Mesendoderm (in vitro differentiated cells): ENCODE measurements at regions not wholly inside any gene's neighbourhood (a gene's known extent, or its start where the extent isn't known, plus 50 kb on each side); places are given as distances from the start of the nearest gene placed in this dataset.

ENCODE experiments used
- DNase-seq: peaks from one replicate; pipeline ENCODE4 v3.0.0; 2013
- H2AK5ac ChIP-seq: 2 replicates; pipeline ENCODE4 v1.6.1; 2013; ENCODE audit warnings: low read length, inconsistent platforms
- H2BK120ac ChIP-seq: 2 replicates; pipeline ENCODE4 v1.6.1; 2013; ENCODE audit warnings: low read depth, mild to moderate bottlenecking, low read length, moderate library complexity, mixed read lengths
- H2BK15ac ChIP-seq: replicated peaks from 2 replicates; pipeline ENCODE4 v1.6.1; 2013; ENCODE audit warnings: low read depth, mild to moderate bottlenecking, moderate library complexity
- H2BK5ac ChIP-seq: 2 replicates; pipeline ENCODE4 v1.6.1; 2013; ENCODE audit warnings: low read length, inconsistent platforms
- H3K18ac ChIP-seq: 2 replicates; pipeline ENCODE4 v1.6.1; 2013; ENCODE audit warnings: mild to moderate bottlenecking, low read length, mixed read lengths
- H3K23ac ChIP-seq: one replicate; pipeline ENCODE4 v1.6.1; 2013; ENCODE audit warnings: low read length
- H3K27ac ChIP-seq: 2 replicates; pipeline ENCODE4 v1.5.1; 2013; ENCODE audit warnings: low read depth, mild to moderate bottlenecking, inconsistent platforms, low read length, moderate library complexity
- H3K27me3 ChIP-seq: 2 replicates; pipeline ENCODE4 v1.6.1; 2013; ENCODE audit warnings: low read length, control low read depth, mild to moderate bottlenecking, inconsistent platforms; ENCODE audit not compliant: insufficient read depth, poor library complexity
- H3K36me3 ChIP-seq: 2 replicates; pipeline ENCODE4 v1.6.1; 2013; ENCODE audit warnings: low read length, inconsistent platforms; ENCODE audit not compliant: control insufficient read depth, insufficient read depth
- H3K4ac ChIP-seq: one replicate; pipeline ENCODE4 v1.6.1; 2013; ENCODE audit warnings: low read depth, mild to moderate bottlenecking, low read length, moderate library complexity
- H3K4me1 ChIP-seq: 2 replicates; pipeline ENCODE4 v1.6.1; 2013; ENCODE audit warnings: low read depth, low read length, inconsistent platforms; ENCODE audit not compliant: control insufficient read depth
- H3K4me2 ChIP-seq: 2 replicates; pipeline ENCODE4 v1.6.1; 2013; ENCODE audit warnings: low read length
- H3K4me3 ChIP-seq: 2 replicates; pipeline ENCODE4 v1.5.1; 2013; ENCODE audit warnings: mild to moderate bottlenecking, low read length
- H3K56ac ChIP-seq: one replicate; pipeline ENCODE4 v1.6.1; 2013; ENCODE audit warnings: low read length
- H3K79me1 ChIP-seq: 2 replicates; pipeline ENCODE4 v1.6.1; 2013; ENCODE audit warnings: low read length, inconsistent platforms
- H3K79me2 ChIP-seq: 2 replicates; pipeline ENCODE4 v1.6.1; 2013; ENCODE audit warnings: mild to moderate bottlenecking, low read length; ENCODE audit not compliant: control insufficient read depth, insufficient read depth
- H3K9ac ChIP-seq: 2 replicates; pipeline ENCODE4 v1.6.1; 2013; ENCODE audit warnings: low read length, inconsistent platforms
- H4K5ac ChIP-seq: one replicate; pipeline ENCODE4 v1.6.1; 2013; ENCODE audit warnings: low read length
- H4K8ac ChIP-seq: one replicate; pipeline ENCODE4 v1.6.1; 2013; ENCODE audit warnings: low read depth, mild to moderate bottlenecking, control low read depth, low read length, moderate library complexity
- WGBS: extraction: QIAGEN DNeasy Blood & Tissue Kit; methylation state at CpG from one replicate; pipeline ENCODE4 v1.1.7; 2013; ENCODE audit warnings: low lambda C conversion rate, missing lambda C conversion rate; ENCODE audit not compliant: insufficient coverage; ENCODE audit errors: extremely low coverage; 5-methylcytosine and 5-hydroxymethylcytosine counted together

DNA sequence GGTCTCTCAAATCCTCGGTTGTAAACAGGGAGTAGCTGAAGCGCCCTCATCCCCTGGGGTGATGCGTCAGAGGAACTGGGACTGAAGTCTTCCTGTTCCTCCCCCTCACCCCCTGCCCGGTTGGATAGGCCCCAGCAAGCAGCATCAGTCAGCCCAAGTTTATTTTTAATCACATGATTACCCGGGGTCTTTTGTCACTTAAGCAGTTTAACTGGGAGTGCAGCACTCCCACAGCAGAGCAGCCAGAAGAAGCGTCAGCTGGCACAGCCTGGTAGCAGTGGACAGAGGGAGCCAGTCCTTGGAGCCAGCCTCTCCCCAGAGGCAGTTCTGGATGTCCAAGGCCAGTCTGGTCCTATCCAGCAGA, 342.1 kb downstream of the CTTN start:
- Histone ChIP-seq H4K8ac (no peak overlapping the region), H3K79me2 (no peaks in the 10 kb centered on the region), H3K27me3 (no peaks in the 10 kb centered on the region), H2BK5ac (no peak overlapping the region), H3K56ac (no peak overlapping the region), H4K5ac (no peak overlapping the region), H3K36me3 (no peaks in the 10 kb centered on the region), H2AK5ac (no peak overlapping the region), H3K18ac (no peak overlapping the region), H2BK15ac (no peak overlapping the region), H3K79me1 (no peaks in the 10 kb centered on the region), H2BK120ac (no peak overlapping the region), H3K4ac (no peak overlapping the region), H3K4me1 (peaks cover 13% of the 10 kb centered on the region), H3K4me2 (no peak overlapping the region), H3K27ac (no peak overlapping the region), H3K9ac (no peak overlapping the region), H3K4me3 (no peak overlapping the region), H3K23ac (no peak overlapping the region)
- no peak for DNase-seq
- no CpG with 5 or more reads among the region's 6 CpGs for WGBS

GRCh38 chr11:70741085-70741484, 342.8 kb downstream of the CTTN start:
- no peak overlapping the region for H3K27ac ChIP-seq
- H3K4me3 ChIP-seq = no peak overlapping the region
- H4K8ac ChIP-seq = no peak overlapping the region
- peaks cover 13% of the 10 kb centered on the region for H3K4me1 ChIP-seq
- no peaks in the 10 kb centered on the region for H3K79me2 ChIP-seq
- no peak overlapping the region for H3K9ac ChIP-seq
- H3K56ac ChIP-seq = no peak overlapping the region
- no peak overlapping the region for H2BK15ac ChIP-seq
- H3K4ac ChIP-seq = no peak overlapping the region
- H2BK120ac ChIP-seq = no peak overlapping the region
- no peaks in the 10 kb centered on the region for H3K36me3 ChIP-seq
- H3K27me3 ChIP-seq = no peaks in the 10 kb centered on the region
- no peak overlapping the region for H3K4me2 ChIP-seq
- H2AK5ac ChIP-seq = peak overlapping the region; percentile 38
- no peak overlapping the region for H3K23ac ChIP-seq
- H3K79me1 ChIP-seq = no peaks in the 10 kb centered on the region
- H4K5ac ChIP-seq = no peak overlapping the region
- no peak overlapping the region for H3K18ac ChIP-seq
- no peak overlapping the region for H2BK5ac ChIP-seq
- DNase-seq = no peak
- no CpG with 5 or more reads among the region's 3 CpGs for WGBS

- Histone ChIP-seq H3K4ac (no peak overlapping the region), H3K18ac (no peak overlapping the region), H3K79me2 (no peaks in the 10 kb centered on the region), H3K4me3 (no peak overlapping the region), H3K4me1 (peaks cover 13% of the 10 kb centered on the region), H3K36me3 (no peaks in the 10 kb centered on the region), H3K27me3 (no peaks in the 10 kb centered on the region), H2BK15ac (no peak overlapping the region), H2AK5ac (no peak overlapping the region), H3K23ac (no peak overlapping the region), H4K8ac (no peak overlapping the region), H2BK5ac (no peak overlapping the region), H3K79me1 (no peaks in the 10 kb centered on the region), H3K27ac (no peak overlapping the region), H4K5ac (no peak overlapping the region), H3K9ac (no peak overlapping the region), H3K56ac (no peak overlapping the region), H3K4me2 (no peak overlapping the region), H2BK120ac (no peak overlapping the region)
- WGBS = no CpG with 5 or more reads among the region's 27 CpGs
- peak; percentile 95 for DNase-seq
Measured at GRCh38 chr11:70742553-70743291, 344.4 kb downstream of the CTTN start.

DNA sequence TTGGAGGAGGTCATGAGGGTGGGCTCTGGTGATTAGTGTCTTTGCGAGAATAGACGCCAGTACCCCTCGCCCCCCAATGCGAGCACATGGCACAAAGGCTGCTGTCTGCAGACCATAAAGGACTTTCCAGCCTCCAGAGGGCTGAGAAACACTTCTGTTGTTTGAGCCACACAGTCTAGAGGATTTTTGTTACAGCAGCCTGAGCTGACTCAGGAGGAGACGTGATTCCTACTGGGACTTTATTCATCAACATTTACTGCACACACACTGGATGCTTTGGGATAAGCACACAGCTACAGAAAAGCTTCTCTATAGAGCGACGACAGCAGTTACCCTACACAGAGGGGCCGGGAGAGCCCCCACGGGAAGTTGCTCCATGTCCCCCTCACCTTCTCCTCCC, 345.0 kb downstream of the CTTN start:
- no peak overlapping the region for H2BK15ac ChIP-seq

GRCh38 chr11:70743941-70744351, 345.6 kb downstream of the CTTN start:
- no peak overlapping the region for H3K56ac ChIP-seq
- H3K23ac ChIP-seq = no peak overlapping the region
- no peak for DNase-seq
- no peaks in the 10 kb centered on the region for H3K36me3 ChIP-seq
- no peak overlapping the region for H4K8ac ChIP-seq
- no peak overlapping the region for H3K4me2 ChIP-seq
- H2BK15ac ChIP-seq = no peak overlapping the region
- no CpG with 5 or more reads among the region's 9 CpGs for WGBS
- H3K27me3 ChIP-seq = no peaks in the 10 kb centered on the region
- no peak overlapping the region for H4K5ac ChIP-seq
- H2BK120ac ChIP-seq = no peak overlapping the region
- no peaks in the 10 kb centered on the region for H3K79me1 ChIP-seq
- H2BK5ac ChIP-seq = no peak overlapping the region
- H3K4me1 ChIP-seq = peaks cover 13% of the 10 kb centered on the region
- H3K79me2 ChIP-seq = no peaks in the 10 kb centered on the region
- H3K4ac ChIP-seq = no peak overlapping the region
- no peak overlapping the region for H3K4me3 ChIP-seq
- no peak overlapping the region for H3K9ac ChIP-seq
- no peak overlapping the region for H3K18ac ChIP-seq
- peak overlapping the region; percentile 22 for H2AK5ac ChIP-seq
- H3K27ac ChIP-seq = no peak overlapping the region

More for the DNA sequence above, 345.0 kb downstream of the CTTN start:
- no peak overlapping the region for H3K4me3 ChIP-seq
- no peaks in the 10 kb centered on the region for H3K79me1 ChIP-seq
- no peak overlapping the region for H3K23ac ChIP-seq
- H3K4me2 ChIP-seq = no peak overlapping the region
- no peaks in the 10 kb centered on the region for H3K36me3 ChIP-seq
- H3K4ac ChIP-seq = no peak overlapping the region
- no peak overlapping the region for H3K56ac ChIP-seq
- H2BK5ac ChIP-seq = no peak overlapping the region
- H3K79me2 ChIP-seq = no peaks in the 10 kb centered on the region
- no peak overlapping the region for H2BK120ac ChIP-seq
- H3K9ac ChIP-seq = no peak overlapping the region
- no peak overlapping the region for H2AK5ac ChIP-seq
- no peak overlapping the region for H4K5ac ChIP-seq
- H3K27ac ChIP-seq = no peak overlapping the region
- no peak overlapping the region for H4K8ac ChIP-seq
- H3K27me3 ChIP-seq = no peaks in the 10 kb centered on the region
- H3K18ac ChIP-seq = no peak overlapping the region
- no peak for DNase-seq
- no CpG with 5 or more reads among the region's 9 CpGs for WGBS
- peaks cover 13% of the 10 kb centered on the region for H3K4me1 ChIP-seq
